MV-4-11 (cell line): ENCODE measurements at regions not wholly inside any gene's neighbourhood (a gene's known extent, or its start where the extent isn't known, plus 50 kb on each side); places are given as distances from the start of the nearest gene placed in this dataset.

Experiments used
- DNase-seq: peaks from one replicate; lab custom pipeline; 2025; lab: John Stamatoyannopoulos, UW

GRCh38 chr14:34348592-34348991, 113.4 kb downstream of the SPTSSA start:
- no peak for DNase-seq

- DNase-seq, result no peak
Observed at GRCh38 chr14:34347683-34348082, 114.4 kb downstream of the SPTSSA start.

GRCh38 chr14:34345718-34346465, 116.1 kb downstream of the SPTSSA start:
- no peak for DNase-seq

- DNase-seq, result peak; percentile 24
Observed at GRCh38 chr14:34344318-34344717, 117.7 kb downstream of the SPTSSA start.

- peak; percentile 1 for DNase-seq
Observed at GRCh38 chr14:34340025-34340625, 121.9 kb downstream of the SPTSSA start.

- no peak for DNase-seq
Observed at GRCh38 chr14:34338056-34338455, 124.0 kb downstream of the SPTSSA start.

- DNase-seq, result no peak
Observed at GRCh38 chr14:34336501-34336900, 125.5 kb downstream of the SPTSSA start.

GRCh38 chr14:34335968-34336367, 126.1 kb downstream of the SPTSSA start:
- no peak for DNase-seq

GRCh38 chr14:34334329-34334728, 127.7 kb downstream of the SPTSSA start:
- no peak for DNase-seq

GRCh38 chr14:34331728-34332623, 130.1 kb downstream of the SPTSSA start:
- peak; percentile 23 for DNase-seq

GRCh38 chr14:34330846-34331245, 131.2 kb downstream of the SPTSSA start:
- DNase-seq, result no peak

GRCh38 chr14:34329301-34329700, 132.7 kb downstream of the SPTSSA start:
- DNase-seq, result no peak

- no peak for DNase-seq
Observed at GRCh38 chr14:34328178-34328577, 133.9 kb downstream of the SPTSSA start.

GRCh38 chr14:34325493-34325892, 136.5 kb downstream of the SPTSSA start:
- no peak for DNase-seq

- DNase-seq, result peak; percentile 3
Observed at GRCh38 chr14:34324363-34324795, 137.7 kb downstream of the SPTSSA start.

- peak; percentile 36 for DNase-seq
Observed at GRCh38 chr14:34322940-34323418, 139.1 kb downstream of the SPTSSA start.

GRCh38 chr14:34319140-34319539, 142.9 kb downstream of the SPTSSA start:
- DNase-seq, result no peak

GRCh38 chr14:34318014-34318413, 144.0 kb downstream of the SPTSSA start:
- DNase-seq, result no peak

GRCh38 chr14:34310724-34311123, 151.3 kb downstream of the SPTSSA start:
- no peak for DNase-seq

- no peak for DNase-seq
Observed at GRCh38 chr14:34303811-34304210, 158.2 kb downstream of the SPTSSA start.

- DNase-seq, result no peak
Observed at GRCh38 chr14:34302654-34303053, 159.4 kb downstream of the SPTSSA start.
